PFSK-1 (cell line): ENCODE measurements at regions not wholly inside any gene's neighbourhood (a gene's known extent, or its start where the extent isn't known, plus 50 kb on each side); places are given as distances from the start of the nearest gene placed in this dataset.

Experiments
- POLR2AphosphoS5 ChIP-seq: IDR thresholded peaks from 2 replicates; pipeline ENCODE4 v1.6.1; 2012; ENCODE audit warnings: low read depth, mild to moderate bottlenecking, control low read depth, low read length, moderate library complexity
- SIN3A ChIP-seq: IDR thresholded peaks from 2 replicates; pipeline ENCODE4 v1.6.1; 2012; ENCODE audit warnings: mild to moderate bottlenecking, low read length, moderate library complexity, borderline replicate concordance; ENCODE audit not compliant: insufficient read depth
- TAF1 ChIP-seq: IDR thresholded peaks from 2 replicates; pipeline ENCODE4 v1.6.1; 2012; ENCODE audit warnings: low read length, control low read depth, borderline replicate concordance; ENCODE audit not compliant: insufficient read depth

- no peak for TF ChIP-seq POLR2AphosphoS5
- TF ChIP-seq SIN3A = no peak
- TF ChIP-seq TAF1 = no peak
Observed at GRCh38 chr4:147049946-147050345, 104.3 kb upstream of the TTC29 start.
